Suprapubic skin (tissue), 4 donors: ENCODE measurements at regions not wholly inside any gene's neighbourhood (a gene's known extent, or its start where the extent isn't known, plus 50 kb on each side); places are given as distances from the start of the nearest gene placed in this dataset.

Experiments used
- DNase-seq, 2 donors: peaks; one replicate each; pipeline ENCODE4 v3.0.0-alpha.2; 2019; ENCODE audit warnings: low spot score in 2 of 2
- H3K27ac ChIP-seq: fragments of 200-600 bp; sonication (generic); one replicate; pipeline ENCODE4 v1.5.1; 2019
- H3K27me3 ChIP-seq: fragments of 200-600 bp; sonication (generic); one replicate; pipeline ENCODE4 v1.5.1; 2019
- H3K36me3 ChIP-seq: fragments of 200-600 bp; sonication (generic); one replicate; pipeline ENCODE4 v1.5.1; 2019
- H3K4me1 ChIP-seq: fragments of 200-600 bp; sonication (generic); one replicate; pipeline ENCODE4 v1.5.1; 2019
- H3K4me3 ChIP-seq: fragments of 200-600 bp; sonication (generic); one replicate; pipeline ENCODE4 v1.5.1; 2019; ENCODE audit warnings: mild to moderate bottlenecking
- H3K9me3 ChIP-seq: fragments of 200-600 bp; sonication (generic); one replicate; pipeline ENCODE4 v1.5.1; 2019
- EP300 ChIP-seq: sonication (generic); formaldehyde crosslinking; IDR thresholded peaks from one replicate; pipeline ENCODE4 v1.6.1; 2017; ENCODE audit warnings: antibody characterized with exemption
- POLR2A ChIP-seq, 2 donors: fragments of 450-650 bp; IDR thresholded peaks; one replicate each; pipeline ENCODE4 v1.6.1; 2017; ENCODE audit warnings: antibody characterized with exemption in 2 of 2, mild to moderate bottlenecking in 2 of 2, moderate library complexity in 2 of 2
- POLR2AphosphoS5 ChIP-seq, 3 donors: sonication (generic); formaldehyde crosslinking; IDR thresholded peaks; one replicate each; pipeline ENCODE4 v1.6.1; 2017; ENCODE audit warnings: antibody characterized with exemption in 3 of 3
- WGBS: methylation state at CpG from one replicate; pipeline ENCODE4 v1.1.5; 2018; 5-methylcytosine and 5-hydroxymethylcytosine counted together
- TF ChIP-seq, protein P1 (sequence below), 2 donors: fragments of 200-600 bp in 1 of 2; fragments of 450-650 bp in 1 of 2; sonication (generic) in 1 of 2; IDR thresholded peaks; one replicate each; pipeline ENCODE4 v1.5.1; 2016 to 2019; ENCODE audit warnings: antibody characterized with exemption in 2 of 2, mild to moderate bottlenecking in 1 of 2, moderate library complexity in 1 of 2

GRCh38 chr3:157819270-157820156, 286.7 kb downstream of the SHOX2 start:
- Histone ChIP-seq H3K4me3 (no peak overlapping the region), H3K9me3 (no peaks in the 10 kb centered on the region), H3K27me3 (no peaks in the 10 kb centered on the region), H3K27ac (no peak overlapping the region), H3K4me1 (no peaks in the 10 kb centered on the region), H3K36me3 (no peaks in the 10 kb centered on the region)
- no peak for TF ChIP-seq EP300
- no peak for TF ChIP-seq POLR2A (IDR thresholded peaks at IDR 0.05)
- TF ChIP-seq, protein P1, sequence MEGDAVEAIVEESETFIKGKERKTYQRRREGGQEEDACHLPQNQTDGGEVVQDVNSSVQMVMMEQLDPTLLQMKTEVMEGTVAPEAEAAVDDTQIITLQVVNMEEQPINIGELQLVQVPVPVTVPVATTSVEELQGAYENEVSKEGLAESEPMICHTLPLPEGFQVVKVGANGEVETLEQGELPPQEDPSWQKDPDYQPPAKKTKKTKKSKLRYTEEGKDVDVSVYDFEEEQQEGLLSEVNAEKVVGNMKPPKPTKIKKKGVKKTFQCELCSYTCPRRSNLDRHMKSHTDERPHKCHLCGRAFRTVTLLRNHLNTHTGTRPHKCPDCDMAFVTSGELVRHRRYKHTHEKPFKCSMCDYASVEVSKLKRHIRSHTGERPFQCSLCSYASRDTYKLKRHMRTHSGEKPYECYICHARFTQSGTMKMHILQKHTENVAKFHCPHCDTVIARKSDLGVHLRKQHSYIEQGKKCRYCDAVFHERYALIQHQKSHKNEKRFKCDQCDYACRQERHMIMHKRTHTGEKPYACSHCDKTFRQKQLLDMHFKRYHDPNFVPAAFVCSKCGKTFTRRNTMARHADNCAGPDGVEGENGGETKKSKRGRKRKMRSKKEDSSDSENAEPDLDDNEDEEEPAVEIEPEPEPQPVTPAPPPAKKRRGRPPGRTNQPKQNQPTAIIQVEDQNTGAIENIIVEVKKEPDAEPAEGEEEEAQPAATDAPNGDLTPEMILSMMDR (IDR thresholded peaks at IDR 0.05), result no peak
- no peak for TF ChIP-seq POLR2AphosphoS5 (IDR thresholded peaks at IDR 0.05)
- no peak for DNase-seq
- 45% methylated on average over 8 of the region's 8 CpGs for WGBS

GRCh38 chr3:157816896-157817295, 289.3 kb downstream of the SHOX2 start:
- Histone ChIP-seq H3K27me3 (no peaks in the 10 kb centered on the region), H3K9me3 (no peaks in the 10 kb centered on the region), H3K4me1 (no peaks in the 10 kb centered on the region), H3K4me3 (no peak overlapping the region), H3K36me3 (no peaks in the 10 kb centered on the region), H3K27ac (no peak overlapping the region)
- 64% methylated on average over 1 of the region's 1 CpG for WGBS
- no peak for DNase-seq
- TF ChIP-seq, protein P1 (IDR thresholded peaks at IDR 0.05), result no peak
- no peak for TF ChIP-seq EP300
- no peak for TF ChIP-seq POLR2A (IDR thresholded peaks at IDR 0.05)
- no peak for TF ChIP-seq POLR2AphosphoS5 (IDR thresholded peaks at IDR 0.05)

DNA sequence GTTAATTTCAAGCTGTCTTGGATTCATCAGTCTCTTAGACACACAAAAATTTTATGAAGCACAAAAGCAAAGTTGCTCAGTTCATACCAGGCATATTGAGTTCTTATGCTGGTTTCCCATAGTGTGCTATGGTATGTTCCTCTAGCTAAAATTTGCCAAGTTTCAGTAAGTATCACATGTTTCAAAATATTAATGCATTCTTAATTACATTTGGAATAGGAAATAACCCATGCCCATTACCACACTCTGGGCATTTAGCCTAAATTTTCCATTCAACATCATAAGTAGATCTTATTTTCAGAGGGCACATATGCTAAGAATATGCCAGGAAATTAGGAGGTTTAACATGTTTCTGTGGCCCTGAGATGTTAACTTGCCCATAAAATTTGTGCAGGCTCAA, 289.9 kb downstream of the SHOX2 start:
- no peak for DNase-seq
- Histone ChIP-seq H3K9me3 (no peaks in the 10 kb centered on the region), H3K36me3 (no peaks in the 10 kb centered on the region), H3K4me1 (no peaks in the 10 kb centered on the region), H3K27ac (no peak overlapping the region), H3K4me3 (no peak overlapping the region), H3K27me3 (no peaks in the 10 kb centered on the region)
- TF ChIP-seq, protein P1 (IDR thresholded peaks at IDR 0.05), result no peak
- TF ChIP-seq EP300 (no peak), POLR2A (IDR thresholded peaks at IDR 0.05) (no peak), POLR2AphosphoS5 (IDR thresholded peaks at IDR 0.05) (no peak)

- no peak for DNase-seq
- 49% methylated on average over 3 of the region's 3 CpGs for WGBS
- no peak for TF ChIP-seq EP300
- TF ChIP-seq, protein P1 (IDR thresholded peaks at IDR 0.05), result no peak
- no peak for TF ChIP-seq POLR2AphosphoS5 (IDR thresholded peaks at IDR 0.05)
- no peak for TF ChIP-seq POLR2A (IDR thresholded peaks at IDR 0.05)
Observed at GRCh38 chr3:157815739-157816138, 290.5 kb downstream of the SHOX2 start.

DNA sequence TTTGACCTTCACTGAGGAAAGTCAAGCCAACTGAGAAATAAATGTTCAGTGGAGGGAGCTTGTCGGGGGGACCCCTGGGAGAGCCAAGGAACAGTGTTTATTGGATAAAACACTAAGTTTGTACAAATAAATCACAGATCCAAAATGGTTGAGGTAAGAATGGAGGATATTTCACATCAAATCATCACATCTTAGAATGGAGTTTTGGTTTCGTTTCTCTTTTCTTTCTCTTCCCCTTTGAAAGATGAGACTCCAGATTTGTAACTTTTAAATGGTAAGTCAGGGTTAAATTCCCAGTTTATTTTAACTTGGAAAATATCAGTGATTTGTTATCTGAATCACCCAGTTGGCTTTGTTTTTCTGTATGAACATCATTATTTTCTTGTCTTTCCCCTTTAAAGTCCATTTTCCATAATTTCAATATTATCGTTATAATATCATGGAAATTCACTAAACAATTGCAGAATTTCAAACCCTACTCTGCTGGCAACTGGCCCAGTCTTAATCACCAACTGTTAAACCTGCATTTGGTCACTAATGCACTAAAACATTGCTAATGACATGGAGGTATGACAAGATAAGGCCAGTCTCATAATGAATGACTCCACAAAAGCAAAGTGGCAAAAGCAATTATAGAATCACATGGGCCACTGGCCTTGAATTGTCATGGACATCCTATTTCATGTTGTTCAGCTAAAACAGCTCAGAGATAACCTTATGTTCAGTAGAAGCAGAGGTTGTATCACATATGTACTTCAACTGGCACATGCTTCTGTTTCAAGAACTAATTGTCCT, 295.1 kb downstream of the SHOX2 start:
- Histone ChIP-seq H3K27me3 (no peaks in the 10 kb centered on the region), H3K9me3 (no peaks in the 10 kb centered on the region), H3K4me1 (no peaks in the 10 kb centered on the region), H3K4me3 (no peak overlapping the region), H3K36me3 (no peaks in the 10 kb centered on the region), H3K27ac (no peak overlapping the region)
- WGBS, result 82% methylated on average over 3 of the region's 3 CpGs
- DNase-seq, result no peak
- no peak for TF ChIP-seq POLR2A (IDR thresholded peaks at IDR 0.05)
- TF ChIP-seq POLR2AphosphoS5 (IDR thresholded peaks at IDR 0.05), result no peak
- no peak for TF ChIP-seq EP300
- TF ChIP-seq, protein P1 (IDR thresholded peaks at IDR 0.05), result no peak

More at GRCh38 chr3:157815739-157816138, 290.5 kb downstream of the SHOX2 start:
- no peak overlapping the region for H3K4me3 ChIP-seq
- H3K36me3 ChIP-seq, result no peaks in the 10 kb centered on the region
- no peaks in the 10 kb centered on the region for H3K27me3 ChIP-seq
- no peak overlapping the region for H3K27ac ChIP-seq
- H3K4me1 ChIP-seq, result no peaks in the 10 kb centered on the region
- H3K9me3 ChIP-seq, result no peaks in the 10 kb centered on the region
